Type B pancreatic cell (in vitro differentiated cells): ENCODE measurements at regions not wholly inside any gene's neighbourhood (a gene's known extent, or its start where the extent isn't known, plus 50 kb on each side); places are given as distances from the start of the nearest gene placed in this dataset.
A peak's percentile ranks its signal among the peaks of the same experiment; 100 is the strongest.

Source experiments
- DNase-seq: peaks from one replicate; pipeline ENCODE4 v3.0.0; 2021; ENCODE audit warnings: mixed read lengths; ENCODE audit not compliant: unreplicated experiment; ENCODE audit errors: extremely low spot score
- H3K27ac Mint-ChIP-seq: 2 replicates; pipeline ENCODE4 v1.8.0; 2021; ENCODE audit warnings: mild to moderate bottlenecking, mixed read lengths
- H3K27me3 Mint-ChIP-seq: 2 replicates; pipeline ENCODE4 v1.8.0; 2021; ENCODE audit warnings: mixed read lengths
- H3K36me3 Mint-ChIP-seq: 2 replicates; pipeline ENCODE4 v1.8.0; 2021; ENCODE audit warnings: mixed read lengths
- H3K4me1 Mint-ChIP-seq: one replicate; pipeline ENCODE4 v1.8.0; 2021; ENCODE audit warnings: mixed read lengths; ENCODE audit not compliant: unreplicated experiment
- H3K4me3 Mint-ChIP-seq: 2 replicates; pipeline ENCODE4 v1.8.0; 2021; ENCODE audit warnings: mild to moderate bottlenecking, mixed read lengths
- H3K9me3 Mint-ChIP-seq: 2 replicates; pipeline ENCODE4 v1.8.0; 2021; ENCODE audit warnings: mixed read lengths
- CTCF ChIP-seq: fragments of 200-600 bp; sonication (generic); conservative IDR thresholded peaks from 2 replicates; pipeline ENCODE4 v1.5.0; 2021; ENCODE audit warnings: antibody characterized with exemption, mild to moderate bottlenecking

GRCh38 chr6:6925391-6926164 is 182.2 kb upstream of the RREB1 start:
- DNase-seq, result no peak
- Mint-ChIP-seq H3K4me1 (peaks cover 12% of the 10 kb centered on the region), H3K9me3 (no peaks in the 10 kb centered on the region), H3K36me3 (no peaks in the 10 kb centered on the region), H3K4me3 (no peak overlapping the region), H3K27me3 (peaks cover 10% of the 10 kb centered on the region), H3K27ac (no peak overlapping the region)
- TF ChIP-seq CTCF, result no peak

GRCh38 chr6:6926856-6927255 is 180.9 kb upstream of the RREB1 start:
- Mint-ChIP-seq H3K27ac (no peak overlapping the region), H3K27me3 (peaks cover 10% of the 10 kb centered on the region), H3K4me3 (no peak overlapping the region), H3K36me3 (no peaks in the 10 kb centered on the region), H3K9me3 (no peaks in the 10 kb centered on the region), H3K4me1 (peaks cover 16% of the 10 kb centered on the region)
- DNase-seq, result no peak
- no peak for TF ChIP-seq CTCF

GRCh38 chr6:6927521-6928361 is 180.0 kb upstream of the RREB1 start:
- Mint-ChIP-seq H3K9me3 (no peaks in the 10 kb centered on the region), H3K36me3 (no peaks in the 10 kb centered on the region), H3K27me3 (peaks cover 10% of the 10 kb centered on the region), H3K27ac (peak overlapping the region; percentile 21), H3K4me1 (peaks cover 16% of the 10 kb centered on the region), H3K4me3 (no peak overlapping the region)
- no peak for DNase-seq
- TF ChIP-seq CTCF, result no peak

- no peaks in the 10 kb centered on the region for H3K36me3 Mint-ChIP-seq
These were observed 177.4 kb upstream of the RREB1 start for GRCh38 chr6:6930223-6930880.

More at GRCh38 chr6:6930223-6930880, 177.4 kb upstream of the RREB1 start:
- TF ChIP-seq CTCF, result no peak
- DNase-seq, result no peak
- Mint-ChIP-seq H3K27me3 (peaks cover 10% of the 10 kb centered on the region), H3K27ac (no peak overlapping the region), H3K9me3 (no peaks in the 10 kb centered on the region), H3K4me3 (no peak overlapping the region), H3K4me1 (peaks cover 16% of the 10 kb centered on the region)
